ENCODE measurements at regions not wholly inside any gene's neighbourhood (a gene's known extent, or its start where the extent isn't known, plus 50 kb on each side); places are given as distances from the start of the nearest gene placed in this dataset.
"Not testable (repeated sequence)": the region's sequence is repeated elsewhere in the genome, so short reads cannot be mapped to it uniquely, and the experiment has no call there.

GRCh38 chr2:36302911-36303310 is 52.7 kb upstream of the CRIM1 start:
- no peak for DNase-seq
- in situ Hi-C loops (cut with HindIII; ENCODE audit: low pct_ligation_motif_present, low pct_unique_long_range_greater_than_20kb, low sequenced_read_pairs), result no loop called here

GRCh38 chr2:36301843-36302242 is 53.7 kb upstream of the CRIM1 start:
- in situ Hi-C loops (cut with HindIII; ENCODE audit: low pct_ligation_motif_present, low pct_unique_long_range_greater_than_20kb, low sequenced_read_pairs), result no loop called here
- DNase-seq, result no peak

DNA sequence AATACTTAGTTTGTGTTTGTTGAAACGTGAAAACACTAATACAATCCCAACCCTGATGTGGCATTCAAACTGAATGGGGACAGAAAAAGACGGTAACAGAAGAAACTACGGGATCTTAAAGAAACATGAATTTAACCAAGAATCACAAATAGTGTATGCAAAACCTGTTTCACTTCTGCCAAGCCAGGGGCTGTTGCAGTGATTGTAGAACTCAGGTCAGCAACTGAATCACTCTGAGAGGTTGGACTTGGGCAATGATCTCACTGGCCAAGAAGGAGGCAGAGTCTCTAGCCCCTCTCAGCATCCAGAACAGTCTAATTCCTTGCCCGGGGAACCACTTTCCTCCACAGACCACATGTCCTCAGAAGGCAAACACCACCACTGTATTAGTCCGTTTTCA is 54.9 kb upstream of the CRIM1 start:
- DNase-seq, result no peak
- in situ Hi-C loops (cut with HindIII; ENCODE audit: low pct_ligation_motif_present, low pct_unique_long_range_greater_than_20kb, low sequenced_read_pairs), result no loop called here

DNA sequence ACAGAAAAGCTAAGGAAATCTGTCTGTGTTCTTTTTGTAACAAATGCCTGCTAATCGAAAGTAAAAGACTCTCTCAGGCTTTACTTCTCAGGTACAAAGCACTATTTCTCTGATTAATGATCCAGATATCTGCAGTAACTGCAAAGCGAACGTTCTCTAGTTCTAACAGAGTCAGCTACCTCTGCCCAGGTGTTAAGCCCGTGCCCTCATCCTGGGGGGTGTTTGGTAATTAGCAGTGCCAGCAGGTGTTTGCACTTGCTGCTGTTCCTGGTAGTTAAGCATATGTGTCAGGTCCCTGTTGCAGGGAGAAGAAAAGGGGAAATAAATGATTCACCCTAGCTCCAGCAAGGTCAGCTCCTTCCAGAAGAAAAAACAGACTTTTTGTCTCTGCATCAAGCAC is 58.8 kb upstream of the CRIM1 start:
- no peak for DNase-seq
- in situ Hi-C loops (cut with HindIII; ENCODE audit: low pct_ligation_motif_present, low pct_unique_long_range_greater_than_20kb, low sequenced_read_pairs), result no loop called here

DNA sequence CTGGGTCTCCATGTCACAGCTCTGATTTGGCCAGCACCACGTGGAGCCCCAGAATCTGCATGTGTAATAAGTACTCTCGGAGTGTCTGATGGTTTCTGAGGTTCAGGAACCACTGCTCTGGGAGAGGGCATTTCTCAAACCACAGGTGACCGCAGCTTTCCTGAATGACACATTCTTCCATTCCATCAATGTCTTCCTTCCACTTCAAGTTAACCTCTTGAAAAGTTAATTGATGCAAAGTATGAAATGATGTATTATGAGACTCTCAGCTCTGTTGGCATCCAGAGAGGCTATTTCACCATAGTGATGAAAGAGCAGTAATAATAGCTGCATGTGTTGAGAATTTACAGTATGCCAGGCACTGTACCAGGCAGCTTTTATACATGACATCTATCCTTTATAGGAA is 61.3 kb upstream of the CRIM1 start:
- in situ Hi-C loops (cut with HindIII; ENCODE audit: low pct_ligation_motif_present, low pct_unique_long_range_greater_than_20kb, low sequenced_read_pairs), result no loop called here

DNA sequence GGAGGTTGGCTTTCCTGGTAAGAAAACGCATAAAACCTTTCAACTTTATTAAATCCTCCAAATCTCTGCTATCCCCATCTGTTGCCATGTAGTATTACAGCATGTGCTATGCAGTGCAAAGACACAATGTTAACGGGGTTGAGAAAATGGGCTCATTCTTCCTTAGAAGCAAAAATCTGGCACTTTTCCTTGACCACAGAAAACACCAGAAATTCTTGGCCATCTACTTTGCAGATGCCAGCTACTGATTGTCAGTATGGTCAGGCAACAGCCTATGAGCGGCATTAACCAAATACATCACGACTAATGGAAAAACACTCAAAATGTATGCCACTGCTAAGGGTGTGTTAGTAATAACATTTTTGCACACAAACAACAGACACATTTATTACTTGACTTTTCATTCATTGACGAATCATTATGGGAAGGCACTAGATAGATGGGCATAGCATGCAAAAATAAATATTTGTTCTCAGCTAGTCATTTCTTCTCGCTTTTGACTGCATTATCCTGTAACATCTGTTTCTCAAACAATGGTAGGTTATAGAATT is 65.2 kb upstream of the CRIM1 start:
- DNase-seq, result no peak
- in situ Hi-C loops (cut with HindIII; ENCODE audit: low pct_ligation_motif_present, low pct_unique_long_range_greater_than_20kb, low sequenced_read_pairs), result no loop called here

More for the DNA sequence above, 61.3 kb upstream of the CRIM1 start:
- no peak for DNase-seq

DNA sequence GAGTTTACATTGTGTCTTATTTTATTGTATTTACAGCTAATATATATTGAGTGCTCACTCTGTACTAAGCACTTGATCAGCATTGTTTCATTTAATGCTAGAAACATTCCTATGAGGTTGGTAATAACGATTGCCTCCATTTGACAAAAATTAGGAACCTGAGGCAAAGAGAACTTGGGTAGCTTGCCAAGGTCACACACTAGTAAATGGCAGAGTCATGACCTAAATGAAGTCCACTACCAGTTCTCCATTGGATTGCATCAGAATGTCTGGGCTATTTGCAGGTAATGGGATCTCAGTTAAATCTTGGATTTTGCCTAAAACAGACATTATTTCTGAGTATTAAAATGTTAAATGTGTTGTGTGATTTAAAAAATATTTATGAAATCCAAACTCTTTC is 65.8 kb upstream of the CRIM1 start:
- no peak for DNase-seq
- in situ Hi-C loops (cut with HindIII; ENCODE audit: low pct_ligation_motif_present, low pct_unique_long_range_greater_than_20kb, low sequenced_read_pairs), result no loop called here

GRCh38 chr2:36287363-36288275 is 68.0 kb upstream of the CRIM1 start:
- in situ Hi-C loops (cut with HindIII; ENCODE audit: low pct_ligation_motif_present, low pct_unique_long_range_greater_than_20kb, low sequenced_read_pairs), result no loop called here
- DNase-seq, result no peak

GRCh38 chr2:36279506-36279905 is 76.1 kb upstream of the CRIM1 start:
- in situ Hi-C loops (cut with HindIII; ENCODE audit: low pct_ligation_motif_present, low pct_unique_long_range_greater_than_20kb, low sequenced_read_pairs); DNase-seq: not testable (repeated sequence)

- DNase-seq, result no peak
- in situ Hi-C loops (cut with HindIII; ENCODE audit: low pct_ligation_motif_present, low pct_unique_long_range_greater_than_20kb, low sequenced_read_pairs), result no loop called here
Measured at GRCh38 chr2:36277881-36278523, 77.6 kb upstream of the CRIM1 start.

DNA sequence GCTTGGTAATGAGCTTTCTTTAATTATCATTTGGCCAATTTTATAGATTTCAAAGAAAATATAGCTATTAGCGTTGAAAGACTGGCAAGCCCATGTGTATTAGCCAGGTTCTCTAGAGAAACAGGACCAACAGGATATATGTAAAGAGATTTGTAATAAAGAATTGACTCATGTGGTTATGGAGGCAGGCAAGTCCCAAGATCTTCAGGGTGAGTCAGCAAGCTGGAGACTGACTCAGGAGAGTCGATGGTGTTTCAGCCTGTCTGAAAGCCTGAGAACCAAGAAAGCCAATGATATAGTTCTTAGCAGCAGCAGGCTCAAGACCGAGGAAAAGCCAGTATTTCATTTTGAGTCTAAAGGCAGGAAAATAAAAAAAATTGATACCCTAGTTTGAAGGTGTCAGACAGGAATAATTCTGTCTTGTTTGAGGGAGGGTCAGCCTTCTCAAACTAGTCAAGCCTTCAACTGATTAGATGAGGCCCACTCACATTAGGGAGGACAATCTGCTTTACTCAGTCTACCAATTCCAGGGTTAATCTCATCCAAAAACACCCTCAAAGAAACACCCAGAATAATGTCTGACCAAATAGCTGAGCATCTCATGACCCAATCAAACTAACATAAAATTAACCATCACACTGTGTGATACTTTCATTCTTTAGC is 78.3 kb upstream of the CRIM1 start:
- peak; percentile 67 for DNase-seq
- in situ Hi-C loops (cut with HindIII; ENCODE audit: low pct_ligation_motif_present, low pct_unique_long_range_greater_than_20kb, low sequenced_read_pairs), result no loop called here

DNA sequence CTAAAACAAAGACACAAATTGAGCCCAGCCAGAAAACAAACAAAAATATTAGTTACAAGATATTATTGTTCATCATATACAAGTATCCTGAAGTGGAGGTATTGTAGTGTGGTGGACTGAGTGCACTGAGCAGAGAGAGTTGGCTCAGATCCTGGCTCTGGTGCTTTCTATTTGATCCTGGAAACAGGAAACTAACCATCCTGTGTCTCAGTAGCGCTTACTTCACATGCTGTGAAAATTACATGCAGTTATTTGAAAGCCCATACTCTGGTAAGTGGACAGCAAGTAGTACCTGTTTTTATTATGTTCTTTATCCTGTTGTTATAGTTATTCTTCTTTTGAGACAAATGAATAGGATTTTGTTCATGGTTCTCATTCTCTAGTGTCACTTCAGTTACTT is 84.3 kb upstream of the CRIM1 start:
- in situ Hi-C loops (cut with HindIII; ENCODE audit: low pct_ligation_motif_present, low pct_unique_long_range_greater_than_20kb, low sequenced_read_pairs), result no loop called here
- DNase-seq, result no peak

- in situ Hi-C loops (cut with HindIII; ENCODE audit: low pct_ligation_motif_present, low pct_unique_long_range_greater_than_20kb, low sequenced_read_pairs), result no loop called here
Measured at GRCh38 chr2:36270758-36271157, 84.8 kb upstream of the CRIM1 start.

GRCh38 chr2:36267194-36267593 is 88.4 kb upstream of the CRIM1 start:
- in situ Hi-C loops (cut with HindIII; ENCODE audit: low pct_ligation_motif_present, low pct_unique_long_range_greater_than_20kb, low sequenced_read_pairs), result no loop called here
- DNase-seq, result no peak

More at GRCh38 chr2:36270758-36271157, 84.8 kb upstream of the CRIM1 start:
- DNase-seq, result no peak

GRCh38 chr2:36266536-36267121 is 88.9 kb upstream of the CRIM1 start:
- no peak for DNase-seq
- in situ Hi-C loops (cut with HindIII; ENCODE audit: low pct_ligation_motif_present, low pct_unique_long_range_greater_than_20kb, low sequenced_read_pairs), result no loop called here

DNA sequence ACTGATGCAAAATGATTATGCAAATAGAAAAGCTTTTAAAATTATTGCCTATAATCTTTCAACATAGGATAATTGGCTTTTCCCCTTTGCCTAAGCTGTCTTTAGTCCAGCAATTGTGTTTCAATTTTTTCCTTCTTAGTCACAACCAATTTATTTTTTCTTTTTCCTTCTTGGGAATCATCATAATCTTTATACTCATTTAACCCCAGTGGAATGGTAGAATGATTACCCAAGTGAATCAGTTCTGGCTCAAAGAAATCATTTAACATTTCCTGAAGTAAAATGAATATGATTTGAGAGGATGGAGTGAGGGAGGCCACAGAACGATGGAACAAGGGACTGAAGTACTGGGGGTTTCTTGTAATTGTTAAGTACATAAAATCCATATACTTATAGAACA is 93.0 kb upstream of the CRIM1 start:
- in situ Hi-C loops (cut with HindIII; ENCODE audit: low pct_ligation_motif_present, low pct_unique_long_range_greater_than_20kb, low sequenced_read_pairs), result no loop called here
- DNase-seq, result no peak

GRCh38 chr2:36255863-36256262 is 99.7 kb upstream of the CRIM1 start:
- no peak for DNase-seq
- in situ Hi-C loops (cut with HindIII; ENCODE audit: low pct_ligation_motif_present, low pct_unique_long_range_greater_than_20kb, low sequenced_read_pairs), result no loop called here

- DNase-seq, result no peak
Measured at GRCh38 chr2:36253086-36253485, 102.5 kb upstream of the CRIM1 start.

More at GRCh38 chr2:36253086-36253485, 102.5 kb upstream of the CRIM1 start:
- in situ Hi-C loops (cut with HindIII; ENCODE audit: low pct_ligation_motif_present, low pct_unique_long_range_greater_than_20kb, low sequenced_read_pairs), result no loop called here
